Psoas muscle (tissue), 7 donors: ENCODE measurements at regions not wholly inside any gene's neighbourhood (a gene's known extent, or its start where the extent isn't known, plus 50 kb on each side); places are given as distances from the start of the nearest gene placed in this dataset.

Source experiments
- ATAC-seq, 4 donors: fragments of 200-7000 bp; cut with Tn5 transposase; one replicate each; pipeline ENCODE4 v1.9.1; 2020; ENCODE audit warnings: moderate library complexity in 3 of 4, mild to moderate bottlenecking in 2 of 4
- DNase-seq, 2 donors: peaks; one replicate each; pipeline ENCODE4 v3.0.0-alpha.2; 2020
- H3K27ac ChIP-seq: fragments of 200-600 bp; one replicate; pipeline ENCODE4 v1.8.0; 2022
- H3K27me3 ChIP-seq, 3 donors: fragments of 200-600 bp in 1 of 3; one replicate each; pipeline versions ENCODE4 v1.6.1 to v1.8.0; 2013 to 2022; ENCODE audit warnings: low read length in 2 of 3, mild to moderate bottlenecking in 2 of 3, moderate library complexity in 1 of 3; ENCODE audit not compliant: insufficient read depth in 3 of 3
- H3K36me3 ChIP-seq, 2 donors: fragments of 200-600 bp in 1 of 2; one replicate each; pipeline versions ENCODE4 v1.6.1 to v1.8.0; 2013 to 2022; ENCODE audit warnings: low read depth in 1 of 2, mild to moderate bottlenecking in 1 of 2, moderate library complexity in 1 of 2; ENCODE audit not compliant: insufficient read depth in 1 of 2
- H3K4me1 ChIP-seq: fragments of 200-600 bp; one replicate; pipeline ENCODE4 v1.8.0; 2022
- H3K4me3 ChIP-seq: fragments of 200-600 bp; one replicate; pipeline ENCODE4 v1.8.0; 2022; ENCODE audit warnings: mild to moderate bottlenecking
- H3K9me3 ChIP-seq: fragments of 200-600 bp; one replicate; pipeline ENCODE4 v1.8.0; 2022
- WGBS, 3 donors: extraction: QIAGEN DNeasy Blood & Tissue Kit; methylation state at CpG; one replicate each; pipeline versions ENCODE4 v1.1.6 to v1.1.7; 2013; 5-methylcytosine and 5-hydroxymethylcytosine counted together
- intact Hi-C, 2 donors: fragments of 100-400 bp; cut with DNase I; formaldehyde crosslinking; loops; one replicate each; pipeline versions ENCODE4 v1.11.0 to v1.14.2; 2022
- TF ChIP-seq, protein P1 (sequence below): fragments of 200-600 bp; IDR thresholded peaks from one replicate; pipeline ENCODE4 v1.8.0; 2022; ENCODE audit warnings: antibody characterized with exemption
- donor health status: healthy with polysubstance abuse.
- donor health status: DM: no; HTN: no; CAD: no; lungs with moderate emphysema.
- donor health status: Bipolar disorder and iron deficiency.
- donor health status: healthy.
- donor health status: DM: yes; HTN: yes; CAD: no.
- donor health status: DM: no; HTN: no; CAD: no.
- donor health status: DM: yes; HTN: yes; CAD: no.

- no peaks in the 10 kb centered on the region for H3K9me3 ChIP-seq
- TF ChIP-seq, protein P1, sequence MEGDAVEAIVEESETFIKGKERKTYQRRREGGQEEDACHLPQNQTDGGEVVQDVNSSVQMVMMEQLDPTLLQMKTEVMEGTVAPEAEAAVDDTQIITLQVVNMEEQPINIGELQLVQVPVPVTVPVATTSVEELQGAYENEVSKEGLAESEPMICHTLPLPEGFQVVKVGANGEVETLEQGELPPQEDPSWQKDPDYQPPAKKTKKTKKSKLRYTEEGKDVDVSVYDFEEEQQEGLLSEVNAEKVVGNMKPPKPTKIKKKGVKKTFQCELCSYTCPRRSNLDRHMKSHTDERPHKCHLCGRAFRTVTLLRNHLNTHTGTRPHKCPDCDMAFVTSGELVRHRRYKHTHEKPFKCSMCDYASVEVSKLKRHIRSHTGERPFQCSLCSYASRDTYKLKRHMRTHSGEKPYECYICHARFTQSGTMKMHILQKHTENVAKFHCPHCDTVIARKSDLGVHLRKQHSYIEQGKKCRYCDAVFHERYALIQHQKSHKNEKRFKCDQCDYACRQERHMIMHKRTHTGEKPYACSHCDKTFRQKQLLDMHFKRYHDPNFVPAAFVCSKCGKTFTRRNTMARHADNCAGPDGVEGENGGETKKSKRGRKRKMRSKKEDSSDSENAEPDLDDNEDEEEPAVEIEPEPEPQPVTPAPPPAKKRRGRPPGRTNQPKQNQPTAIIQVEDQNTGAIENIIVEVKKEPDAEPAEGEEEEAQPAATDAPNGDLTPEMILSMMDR = no peak
- H3K36me3 ChIP-seq = no peaks in the 10 kb centered on the region
- H3K27ac ChIP-seq = no peak overlapping the region
- intact Hi-C loops = no loop called here
- ATAC-seq (no peak), DNase-seq (no peak)
- no peaks in the 10 kb centered on the region for H3K27me3 ChIP-seq
- no peaks in the 10 kb centered on the region for H3K4me1 ChIP-seq
- H3K4me3 ChIP-seq = no peak overlapping the region
- WGBS, 3 donors = 92 to 100% (median 97%) methylated on average over 1 of the region's 1 CpG
Measured at GRCh38 chr7:46035166-46035565, 114.1 kb upstream of the IGFBP3 start.

DNA sequence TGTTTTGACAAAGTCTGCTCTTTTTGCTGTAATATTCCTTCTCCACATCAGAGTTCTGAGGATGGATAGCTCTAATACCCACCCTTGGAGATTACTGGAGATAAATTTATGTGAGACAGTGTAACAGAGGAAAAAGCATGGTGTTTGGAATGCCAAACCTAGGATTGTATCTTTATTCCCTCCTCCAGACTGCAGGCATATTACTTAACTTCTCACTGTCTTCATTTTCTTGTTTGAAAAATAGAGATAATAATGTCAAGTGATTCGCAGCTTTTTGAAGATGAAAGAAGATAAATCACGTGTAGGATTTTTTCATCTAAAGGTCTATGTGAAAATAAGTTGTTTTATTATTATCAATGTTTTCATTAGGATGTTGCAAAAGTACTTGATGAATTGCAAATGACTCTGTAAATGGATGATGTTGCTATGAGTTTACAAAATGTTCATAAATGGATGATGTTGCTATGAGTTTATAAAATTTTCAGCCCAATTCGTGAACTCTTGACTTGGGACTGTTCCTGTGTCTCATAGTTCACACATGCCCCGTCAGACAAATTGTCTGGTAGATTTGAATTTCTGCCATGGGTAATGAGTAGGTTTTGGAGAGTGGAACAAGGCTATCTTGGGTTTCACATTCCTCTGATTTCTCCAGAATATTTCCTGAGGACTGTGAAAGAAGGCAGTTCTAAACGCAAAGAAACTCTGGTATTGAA lies 113.1 kb upstream of the IGFBP3 start:
- ATAC-seq (no peak), DNase-seq (no peak)
- TF ChIP-seq, protein P1 = no peak
- Histone ChIP-seq H3K4me3 (no peak overlapping the region), H3K27ac (no peak overlapping the region), H3K4me1 (no peaks in the 10 kb centered on the region), H3K36me3 (no peaks in the 10 kb centered on the region), H3K9me3 (no peaks in the 10 kb centered on the region), H3K27me3 (no peaks in the 10 kb centered on the region)
- intact Hi-C loops = no loop called here
- 45 to 47% (median 46%) methylated on average over 5 of the region's 5 CpGs for WGBS, 3 donors

DNA sequence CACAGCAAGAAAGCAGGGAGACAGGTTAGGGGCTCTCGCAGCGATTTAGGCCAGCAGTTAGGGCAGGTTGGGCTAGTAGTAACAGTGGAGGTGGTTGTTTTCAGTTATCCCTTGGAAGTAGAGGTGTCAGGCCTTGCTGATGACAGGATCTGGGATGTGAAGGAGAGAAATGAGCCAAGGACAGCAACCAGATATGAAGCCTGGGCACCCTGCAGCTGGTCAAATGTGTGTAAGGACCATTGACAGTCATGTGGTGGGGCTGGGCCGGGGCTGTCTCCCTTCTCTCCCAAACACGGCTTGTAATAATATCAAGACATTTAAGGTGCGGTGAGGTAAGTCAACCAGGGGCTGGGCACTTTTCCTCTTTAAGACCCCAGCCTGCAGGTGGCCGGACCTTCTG lies 112.5 kb upstream of the IGFBP3 start:
- DNase-seq (no peak), ATAC-seq (no peak)
- intact Hi-C loops = no loop called here
- H3K4me3 ChIP-seq = no peak overlapping the region
- H3K9me3 ChIP-seq = no peaks in the 10 kb centered on the region
- TF ChIP-seq, protein P1 = no peak
- H3K27ac ChIP-seq = no peak overlapping the region
- no peaks in the 10 kb centered on the region for H3K27me3 ChIP-seq
- 91 to 94% (median 93%) methylated on average over 6 of the region's 6 CpGs for WGBS, 3 donors
- no peaks in the 10 kb centered on the region for H3K36me3 ChIP-seq
- no peaks in the 10 kb centered on the region for H3K4me1 ChIP-seq

DNA sequence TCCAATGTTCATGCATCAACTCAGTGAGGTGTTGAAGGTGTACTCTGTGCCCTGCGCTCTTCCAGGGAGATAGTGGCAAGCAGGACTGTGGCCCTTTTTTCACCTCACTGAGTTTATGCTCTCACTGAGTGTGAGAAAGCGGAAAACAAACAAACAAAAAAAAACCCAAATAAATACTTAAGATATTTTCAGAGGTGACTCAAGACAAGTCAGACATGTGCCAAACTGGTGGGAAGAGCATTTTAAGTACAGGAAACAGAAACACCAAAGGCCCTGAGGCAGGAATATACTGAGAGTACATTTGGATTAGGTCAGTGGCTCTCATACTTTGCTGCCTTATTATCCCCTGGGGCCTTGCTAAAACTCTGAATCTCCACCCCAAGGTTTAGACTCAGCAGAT lies 111.9 kb upstream of the IGFBP3 start:
- Histone ChIP-seq H3K4me3 (no peak overlapping the region), H3K27ac (no peak overlapping the region), H3K36me3 (no peaks in the 10 kb centered on the region), H3K9me3 (no peaks in the 10 kb centered on the region), H3K4me1 (no peaks in the 10 kb centered on the region), H3K27me3 (no peaks in the 10 kb centered on the region)
- DNase-seq (no peak), ATAC-seq (no peak)
- 97 to 100% (median 98%) methylated on average over 2 of the region's 2 CpGs for WGBS, 3 donors
- TF ChIP-seq, protein P1 = no peak
- intact Hi-C loops = no loop called here

- Histone ChIP-seq H3K36me3 (no peaks in the 10 kb centered on the region), H3K27me3 (no peaks in the 10 kb centered on the region), H3K27ac (no peak overlapping the region), H3K4me1 (no peaks in the 10 kb centered on the region), H3K4me3 (no peak overlapping the region), H3K9me3 (no peaks in the 10 kb centered on the region)
- no peak for DNase-seq
- intact Hi-C loops = no loop called here
- no peak for ATAC-seq
- 89 to 92% (median 91%) methylated on average over 6 of the region's 6 CpGs for WGBS, 3 donors
- TF ChIP-seq, protein P1 = no peak
Measured at GRCh38 chr7:46032353-46032752, 111.3 kb upstream of the IGFBP3 start.
